Endodermal cell (in vitro differentiated cells): ENCODE measurements at regions not wholly inside any gene's neighbourhood (a gene's known extent, or its start where the extent isn't known, plus 50 kb on each side); places are given as distances from the start of the nearest gene placed in this dataset.

Experiments
- DNase-seq: peaks from one replicate; pipeline ENCODE4 v3.0.0-alpha.2; 2017
- H3K27ac ChIP-seq: 2 replicates; pipeline ENCODE4 v1.5.1; 2013; ENCODE audit warnings: mild to moderate bottlenecking, low read depth, low read length, moderate library complexity
- H3K27me3 ChIP-seq: 2 replicates; pipeline ENCODE4 v1.6.1; 2013; ENCODE audit warnings: mild to moderate bottlenecking, low read length, moderate library complexity; ENCODE audit not compliant: insufficient read depth, control insufficient read depth, poor library complexity, severe bottlenecking
- H3K36me3 ChIP-seq: 2 replicates; pipeline ENCODE4 v1.7.0; 2013; ENCODE audit warnings: mild to moderate bottlenecking, low read length, moderate library complexity; ENCODE audit not compliant: control insufficient read depth, insufficient read depth
- H3K4me1 ChIP-seq: one replicate; pipeline ENCODE4 v1.7.0; 2013; ENCODE audit warnings: low read length; ENCODE audit not compliant: control insufficient read depth, insufficient read depth
- H3K4me3 ChIP-seq: 2 replicates; pipeline ENCODE4 v1.5.1; 2013; ENCODE audit warnings: mild to moderate bottlenecking, low read length, moderate library complexity
- H3K9ac ChIP-seq: 2 replicates; pipeline ENCODE4 v1.6.1; 2013; ENCODE audit warnings: mild to moderate bottlenecking, low read length, moderate library complexity; ENCODE audit not compliant: poor library complexity, severe bottlenecking; ENCODE audit errors: extremely low read depth
- H3K9me3 ChIP-seq: 2 replicates; pipeline ENCODE4 v1.6.1; 2013; ENCODE audit warnings: mild to moderate bottlenecking, low read length, moderate library complexity; ENCODE audit not compliant: control insufficient read depth
- H3K27ac Mint-ChIP-seq: 2 replicates; pipeline ENCODE4 v1.8.0; 2020; ENCODE audit warnings: mixed read lengths
- H3K27me3 Mint-ChIP-seq: 2 replicates; pipeline ENCODE4 v1.8.0; 2021; ENCODE audit warnings: mild to moderate bottlenecking, mixed read lengths; ENCODE audit not compliant: insufficient read depth
- H3K36me3 Mint-ChIP-seq: 2 replicates; pipeline ENCODE4 v1.8.0; 2020; ENCODE audit warnings: low read depth, mixed read lengths
- H3K4me1 Mint-ChIP-seq: 2 replicates; pipeline ENCODE4 v1.8.0; 2020; ENCODE audit warnings: mixed read lengths
- H3K4me3 Mint-ChIP-seq: 2 replicates; pipeline ENCODE4 v1.8.0; 2020; ENCODE audit warnings: mild to moderate bottlenecking, moderate library complexity, mixed read lengths
- H3K9me3 Mint-ChIP-seq: 2 replicates; pipeline ENCODE4 v1.8.0; 2020; ENCODE audit warnings: mild to moderate bottlenecking, mixed read lengths
- WGBS, 2 experiments: methylation state at CpG; one replicate each; pipeline versions ENCODE4 v1.1.5 to v1.1.7; 2013; ENCODE audit warnings: missing lambda C conversion rate in 2 of 2, mixed read lengths in 1 of 2; ENCODE audit not compliant: insufficient coverage in 1 of 2, insufficient read length in 1 of 2; 5-methylcytosine and 5-hydroxymethylcytosine counted together
- TF ChIP-seq, protein P1 (sequence below): fragments of 200-600 bp; sonication (generic); conservative IDR thresholded peaks from 2 replicates; pipeline ENCODE4 v1.5.0; 2021; ENCODE audit warnings: antibody characterized with exemption, mild to moderate bottlenecking

DNA sequence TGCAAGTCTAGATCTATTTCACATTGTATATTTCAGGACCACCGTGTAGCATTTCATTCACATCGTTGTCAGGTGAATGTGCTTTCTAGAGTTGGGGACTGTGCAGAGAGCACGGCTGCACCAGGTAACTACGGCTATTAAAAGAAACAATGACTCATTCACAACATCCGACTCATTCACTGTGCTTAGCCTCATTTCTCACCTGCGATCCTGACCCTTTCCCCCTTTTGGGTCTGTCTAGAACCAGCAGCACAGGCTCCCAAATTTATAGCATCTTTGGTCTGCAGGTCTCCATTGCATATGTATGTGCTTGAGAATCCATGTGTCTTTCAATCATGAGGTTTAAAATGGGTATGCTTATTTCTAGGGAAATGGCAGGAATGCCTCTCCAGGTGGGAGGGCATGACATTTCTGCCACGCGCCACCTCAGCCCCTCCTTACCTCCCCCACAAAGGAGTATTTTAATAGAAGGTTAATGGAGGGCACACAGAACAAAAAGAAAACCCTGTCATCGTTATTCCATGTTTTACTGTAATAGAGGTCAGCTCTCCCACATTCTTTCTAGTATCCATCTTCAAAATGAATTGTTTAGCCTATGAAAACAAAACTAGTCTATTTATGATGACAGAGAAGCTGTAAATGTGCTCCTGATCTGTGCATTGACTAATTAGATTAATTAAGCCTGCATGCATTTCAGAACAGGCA, 246.7 kb upstream of the EPHA4 start:
- H3K9me3 ChIP-seq = peaks cover 16% of the 10 kb centered on the region
- H3K4me1 ChIP-seq = no peaks in the 10 kb centered on the region
- peak; percentile 59 for DNase-seq
- H3K4me3 ChIP-seq = no peak overlapping the region
- 87 to 90% methylated on average over 6 to 9 of the region's 9 CpGs for WGBS, 2 experiments
- H3K27ac ChIP-seq = no peak overlapping the region
- no peaks in the 10 kb centered on the region for H3K36me3 Mint-ChIP-seq
- peaks cover 2% of the 10 kb centered on the region for H3K27me3 Mint-ChIP-seq
- H3K4me1 Mint-ChIP-seq = no peaks in the 10 kb centered on the region
- no peak overlapping the region for H3K9ac ChIP-seq
- H3K36me3 ChIP-seq = no peaks in the 10 kb centered on the region
- TF ChIP-seq, protein P1, sequence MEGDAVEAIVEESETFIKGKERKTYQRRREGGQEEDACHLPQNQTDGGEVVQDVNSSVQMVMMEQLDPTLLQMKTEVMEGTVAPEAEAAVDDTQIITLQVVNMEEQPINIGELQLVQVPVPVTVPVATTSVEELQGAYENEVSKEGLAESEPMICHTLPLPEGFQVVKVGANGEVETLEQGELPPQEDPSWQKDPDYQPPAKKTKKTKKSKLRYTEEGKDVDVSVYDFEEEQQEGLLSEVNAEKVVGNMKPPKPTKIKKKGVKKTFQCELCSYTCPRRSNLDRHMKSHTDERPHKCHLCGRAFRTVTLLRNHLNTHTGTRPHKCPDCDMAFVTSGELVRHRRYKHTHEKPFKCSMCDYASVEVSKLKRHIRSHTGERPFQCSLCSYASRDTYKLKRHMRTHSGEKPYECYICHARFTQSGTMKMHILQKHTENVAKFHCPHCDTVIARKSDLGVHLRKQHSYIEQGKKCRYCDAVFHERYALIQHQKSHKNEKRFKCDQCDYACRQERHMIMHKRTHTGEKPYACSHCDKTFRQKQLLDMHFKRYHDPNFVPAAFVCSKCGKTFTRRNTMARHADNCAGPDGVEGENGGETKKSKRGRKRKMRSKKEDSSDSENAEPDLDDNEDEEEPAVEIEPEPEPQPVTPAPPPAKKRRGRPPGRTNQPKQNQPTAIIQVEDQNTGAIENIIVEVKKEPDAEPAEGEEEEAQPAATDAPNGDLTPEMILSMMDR = no peak
- no peak overlapping the region for H3K4me3 Mint-ChIP-seq
- H3K27me3 ChIP-seq = no peaks in the 10 kb centered on the region
- peaks cover 12% of the 10 kb centered on the region for H3K9me3 Mint-ChIP-seq
- no peak overlapping the region for H3K27ac Mint-ChIP-seq

- H3K27ac ChIP-seq = no peak overlapping the region
- WGBS, 2 experiments = 96% methylated on average over 3 of the region's 3 CpGs; no CpG with 5 or more reads in 1 of the 2 experiments
Measured at GRCh38 chr2:221817878-221818277, 245.8 kb upstream of the EPHA4 start.

DNA sequence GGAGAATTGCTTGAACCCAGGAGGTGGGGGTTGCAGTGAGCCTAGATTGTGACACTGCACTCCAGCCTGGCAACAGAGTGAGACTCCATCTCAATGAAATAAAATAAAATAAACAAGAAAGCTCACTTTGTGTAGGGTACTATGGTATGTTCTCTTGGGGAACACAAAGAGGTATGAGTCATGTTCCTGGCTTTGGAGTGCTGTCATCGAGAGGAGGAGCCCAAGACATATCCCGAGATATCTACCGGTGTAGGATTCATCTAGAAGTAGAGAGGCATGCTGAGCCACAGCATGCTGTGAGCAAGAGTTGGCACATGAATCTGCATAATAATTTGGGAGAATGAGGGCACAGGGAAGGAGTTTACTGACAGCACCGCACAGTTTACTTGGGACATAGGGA, 244.9 kb upstream of the EPHA4 start:
- Mint-ChIP-seq H3K27ac (no peak overlapping the region), H3K9me3 (peaks cover 12% of the 10 kb centered on the region)
- WGBS, 2 experiments = 92 to 97% methylated on average over 4 of the region's 4 CpGs

More at GRCh38 chr2:221817878-221818277, 245.8 kb upstream of the EPHA4 start:
- DNase-seq = no peak
- peaks cover 2% of the 10 kb centered on the region for H3K27me3 Mint-ChIP-seq
- Histone ChIP-seq H3K9me3 (peaks cover 16% of the 10 kb centered on the region), H3K4me1 (no peaks in the 10 kb centered on the region), H3K4me3 (no peak overlapping the region), H3K9ac (no peak overlapping the region), H3K36me3 (no peaks in the 10 kb centered on the region), H3K27me3 (no peaks in the 10 kb centered on the region)
- H3K27ac Mint-ChIP-seq = no peak overlapping the region
- H3K4me3 Mint-ChIP-seq = no peak overlapping the region
- H3K9me3 Mint-ChIP-seq = peaks cover 12% of the 10 kb centered on the region
- no peaks in the 10 kb centered on the region for H3K36me3 Mint-ChIP-seq
- TF ChIP-seq, protein P1 = no peak
- H3K4me1 Mint-ChIP-seq = no peaks in the 10 kb centered on the region

More for the DNA sequence above, 244.9 kb upstream of the EPHA4 start:
- no peak overlapping the region for H3K9ac ChIP-seq
- Mint-ChIP-seq H3K27me3 (peaks cover 2% of the 10 kb centered on the region), H3K4me3 (no peak overlapping the region), H3K4me1 (no peaks in the 10 kb centered on the region), H3K36me3 (no peaks in the 10 kb centered on the region)
- no peaks in the 10 kb centered on the region for H3K4me1 ChIP-seq
- DNase-seq = no peak
- H3K9me3 ChIP-seq = peaks cover 16% of the 10 kb centered on the region
- H3K4me3 ChIP-seq = no peak overlapping the region
- H3K27me3 ChIP-seq = no peaks in the 10 kb centered on the region
- TF ChIP-seq, protein P1 = no peak
- no peaks in the 10 kb centered on the region for H3K36me3 ChIP-seq
- H3K27ac ChIP-seq = no peak overlapping the region
